HG03280 (cell line): ENCODE measurements at regions not wholly inside any gene's neighbourhood (a gene's known extent, or its start where the extent isn't known, plus 50 kb on each side); places are given as distances from the start of the nearest gene placed in this dataset.

ENCODE experiments used
- ATAC-seq: cut with Tn5 transposase; IDR thresholded peaks from one replicate; pipeline ENCODE4 v1.9.1; 2021; ENCODE audit warnings: mild to moderate bottlenecking, moderate library complexity; ENCODE audit not compliant: unreplicated experiment

GRCh38 chr12:116400636-116401372 is 123.3 kb upstream of the MED13L start:
- ATAC-seq = no peak

DNA sequence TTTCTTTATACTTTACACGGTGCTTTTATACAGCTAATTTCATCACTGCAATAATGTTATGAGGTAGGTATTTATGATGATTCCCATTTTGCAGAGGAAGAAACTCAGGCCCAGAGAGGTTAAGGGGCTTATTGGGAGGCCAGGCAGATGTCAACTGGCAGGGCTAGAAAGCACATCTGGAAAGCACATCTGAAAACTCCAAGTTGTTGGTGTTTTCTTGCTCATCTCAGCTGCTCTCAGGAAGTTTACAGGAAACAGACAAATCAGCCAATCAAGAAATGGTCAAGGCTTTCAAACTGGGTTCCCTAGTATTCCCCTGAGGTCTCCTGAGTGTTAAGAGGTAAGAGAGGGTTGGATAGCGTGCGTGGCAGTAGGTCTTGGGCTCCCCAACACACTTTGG is 124.1 kb upstream of the MED13L start:
- no peak for ATAC-seq

DNA sequence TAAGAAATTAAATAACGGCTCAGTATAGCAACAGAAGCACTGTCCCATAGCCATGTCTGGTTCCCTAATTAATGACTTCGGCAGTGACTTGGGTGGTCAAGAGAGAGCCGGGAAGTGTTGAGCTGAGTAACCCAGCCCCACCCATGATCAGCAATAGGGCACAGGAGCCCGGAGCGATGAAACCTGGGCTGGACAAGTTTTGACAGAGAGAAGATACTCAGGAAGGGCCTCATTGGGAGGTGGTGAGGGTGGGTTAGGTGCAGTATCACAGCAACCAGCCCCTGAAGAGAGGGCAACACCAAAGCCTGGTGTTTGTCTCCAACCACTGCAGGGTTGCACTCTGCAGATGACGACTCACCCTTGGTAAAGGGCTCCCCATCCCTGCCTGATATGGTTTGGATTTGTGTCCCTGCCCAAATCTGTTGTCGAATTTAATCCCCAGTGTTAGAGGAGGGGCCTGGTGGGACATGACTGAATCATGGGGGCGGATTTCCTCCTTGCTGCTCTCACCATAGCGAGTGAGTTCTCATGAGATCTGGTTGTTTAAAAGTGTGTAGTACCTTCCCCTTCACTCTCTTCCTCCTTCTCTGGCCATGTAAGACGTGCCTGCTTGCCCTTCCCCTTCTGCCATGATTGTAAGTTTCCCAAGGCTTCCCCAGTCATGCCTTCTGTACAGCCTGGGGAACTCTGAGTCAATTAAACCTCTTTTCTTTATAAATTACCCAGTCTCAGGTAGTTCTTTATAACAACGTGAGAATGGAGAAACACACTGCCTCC is 124.9 kb upstream of the MED13L start:
- ATAC-seq = no peak

DNA sequence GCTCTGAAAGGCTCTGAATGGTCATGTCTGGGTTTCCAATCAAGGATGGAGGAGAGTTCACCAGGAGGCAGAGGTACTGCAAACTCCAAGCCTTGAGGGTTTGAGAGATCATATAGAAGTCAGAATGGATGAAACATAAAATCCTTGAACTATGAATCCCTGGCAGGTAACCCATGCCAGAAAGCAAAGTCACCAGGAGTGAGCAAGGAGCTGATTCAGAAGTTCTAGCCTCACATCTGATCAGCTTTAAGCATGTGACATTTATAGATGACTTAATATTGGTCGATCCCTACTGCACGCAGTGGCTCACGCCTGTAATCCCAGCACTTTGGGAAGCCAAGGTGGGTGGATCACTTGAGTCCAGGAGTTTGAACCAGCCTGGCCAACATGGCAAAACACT is 126.1 kb upstream of the MED13L start:
- no peak for ATAC-seq

GRCh38 chr12:116404247-116404646 is 126.8 kb upstream of the MED13L start:
- no peak for ATAC-seq

- no peak for ATAC-seq
Measured at GRCh38 chr12:116404913-116405611, 127.6 kb upstream of the MED13L start.

- ATAC-seq = no peak
Measured at GRCh38 chr12:116406529-116406928, 129.0 kb upstream of the MED13L start.

DNA sequence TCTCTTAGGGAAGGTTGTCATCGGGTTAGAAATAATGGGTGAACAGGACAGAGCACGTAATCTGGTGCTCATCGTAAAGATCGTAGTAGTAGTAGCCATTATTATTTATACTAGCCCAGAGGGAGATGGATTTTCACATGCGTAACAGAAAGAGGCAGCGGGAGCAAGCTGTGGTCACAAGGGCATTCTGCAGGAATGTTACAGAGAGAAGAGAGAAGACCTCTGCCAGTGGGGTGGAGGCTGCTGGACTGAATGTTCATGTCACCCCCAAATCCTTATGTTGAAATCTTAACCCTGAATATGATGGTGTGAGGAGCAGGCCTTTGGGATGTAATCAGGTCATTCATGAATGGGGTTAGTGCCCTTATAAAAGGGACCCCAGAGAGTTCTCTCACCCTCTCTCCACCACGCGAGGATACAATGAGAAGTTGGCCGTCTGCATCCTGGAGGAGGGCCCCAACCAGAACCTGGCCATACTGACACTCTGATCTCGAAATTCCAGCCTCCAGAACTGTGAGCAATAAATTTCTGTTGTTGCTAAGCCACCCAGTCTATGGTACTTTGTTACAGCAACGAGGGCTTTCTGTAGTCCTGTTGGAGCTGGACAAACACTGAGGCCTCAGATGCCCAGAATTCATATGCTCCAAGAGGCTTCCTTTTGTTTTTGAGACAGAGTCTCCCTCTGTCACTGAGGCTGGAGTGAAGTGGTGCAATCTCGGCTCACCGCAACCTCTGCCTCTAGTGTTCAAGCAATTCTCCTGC is 131.2 kb upstream of the MED13L start:
- ATAC-seq = no peak

- no peak for ATAC-seq
Measured at GRCh38 chr12:116411977-116412376, 134.5 kb upstream of the MED13L start.

- no peak for ATAC-seq
Measured at GRCh38 chr12:116414891-116415290, 137.4 kb upstream of the MED13L start.

DNA sequence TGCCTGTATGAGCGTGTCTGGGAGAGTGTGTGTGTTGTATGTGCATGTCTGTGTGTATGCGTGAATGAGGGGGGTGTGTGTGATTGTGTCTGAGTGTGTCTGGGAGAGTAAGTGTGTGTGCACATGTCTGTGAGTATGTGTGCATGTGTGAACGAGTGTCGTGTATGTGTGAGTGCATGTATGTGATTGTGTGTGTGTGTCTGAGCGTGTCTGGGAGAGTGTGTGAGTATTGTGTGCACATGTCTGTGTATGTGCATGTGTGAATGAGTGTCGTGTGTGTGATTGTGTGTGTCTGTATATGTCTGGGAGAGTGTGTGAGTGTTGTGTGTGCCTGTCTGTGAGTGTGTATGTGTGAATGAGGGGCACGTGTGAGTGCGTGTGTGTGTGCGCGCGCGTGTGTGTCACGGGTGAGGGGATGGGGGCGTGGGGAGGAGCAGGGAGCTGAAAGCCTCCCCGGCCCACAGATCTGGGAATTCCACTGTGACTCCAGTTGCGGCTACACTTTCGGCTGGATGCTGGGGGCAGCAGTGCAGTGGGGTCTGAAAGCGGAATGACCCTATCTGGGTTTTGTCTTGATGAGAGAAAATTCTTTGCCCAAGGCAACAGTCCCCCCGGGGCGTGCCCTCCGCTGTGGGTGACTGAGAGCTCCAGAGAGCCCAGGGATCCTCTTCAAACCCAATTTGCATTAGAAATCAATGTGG is 138.1 kb upstream of the MED13L start:
- no peak for ATAC-seq

- ATAC-seq = no peak
Measured at GRCh38 chr12:116416166-116416565, 138.7 kb upstream of the MED13L start.

GRCh38 chr12:116418551-116418950 is 140.6 kb upstream of the MAP1LC3B2 start:
- ATAC-seq = no peak

- no peak for ATAC-seq
Measured at GRCh38 chr12:116420227-116420880, 138.8 kb upstream of the MAP1LC3B2 start.

- no peak for ATAC-seq
Measured at GRCh38 chr12:116421785-116422538, 137.2 kb upstream of the MAP1LC3B2 start.

DNA sequence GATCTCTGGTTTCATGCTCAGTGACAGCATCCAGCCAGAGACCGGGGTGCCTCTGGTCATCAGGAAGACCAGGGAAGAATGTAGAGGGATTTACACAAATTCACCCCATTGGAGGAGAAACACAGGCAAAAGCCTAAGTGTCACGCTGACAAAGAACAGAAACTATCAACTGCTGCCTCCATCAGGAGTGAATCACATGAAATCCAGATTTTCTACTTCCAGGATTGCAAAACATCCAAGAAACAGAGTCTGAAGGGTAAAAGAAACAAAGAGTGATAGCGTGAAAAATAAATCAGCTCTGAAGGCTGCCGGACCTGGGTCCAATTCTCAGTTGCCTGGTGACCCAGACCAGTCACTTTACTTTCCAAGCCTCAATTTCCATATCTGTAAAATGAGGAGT is 136.1 kb upstream of the MAP1LC3B2 start:
- no peak for ATAC-seq

- no peak for ATAC-seq
Measured at GRCh38 chr12:116425256-116426193, 133.7 kb upstream of the MAP1LC3B2 start.
